Stimulated activated CD4-positive, alpha-beta T cell treated with anti-CD3 and anti-CD28 coated beads, Interleukin-4, amount 100 ng/mL, for 24 hours (primary cell): ENCODE measurements at regions not wholly inside any gene's neighbourhood (a gene's known extent, or its start where the extent isn't known, plus 50 kb on each side); places are given as distances from the start of the nearest gene placed in this dataset.
"Not testable (repeated sequence)": the region's sequence is repeated elsewhere in the genome, so short reads cannot be mapped to it uniquely, and the experiment has no call there.

Source experiments
- DNase-seq: peaks from one replicate; pipeline ENCODE4 v3.0.0-alpha.2; 2020

- no peak for DNase-seq
Observed at GRCh38 chr1:172931761-172932160, 119.0 kb downstream of the TNFSF18 start.

GRCh38 chr1:172932981-172933380, 117.8 kb downstream of the TNFSF18 start:
- no peak for DNase-seq

- DNase-seq: no peak
Observed at GRCh38 chr1:172934417-172934762, 116.4 kb downstream of the TNFSF18 start.

- DNase-seq: no peak
Observed at GRCh38 chr1:172935062-172935592, 115.6 kb downstream of the TNFSF18 start.

DNA sequence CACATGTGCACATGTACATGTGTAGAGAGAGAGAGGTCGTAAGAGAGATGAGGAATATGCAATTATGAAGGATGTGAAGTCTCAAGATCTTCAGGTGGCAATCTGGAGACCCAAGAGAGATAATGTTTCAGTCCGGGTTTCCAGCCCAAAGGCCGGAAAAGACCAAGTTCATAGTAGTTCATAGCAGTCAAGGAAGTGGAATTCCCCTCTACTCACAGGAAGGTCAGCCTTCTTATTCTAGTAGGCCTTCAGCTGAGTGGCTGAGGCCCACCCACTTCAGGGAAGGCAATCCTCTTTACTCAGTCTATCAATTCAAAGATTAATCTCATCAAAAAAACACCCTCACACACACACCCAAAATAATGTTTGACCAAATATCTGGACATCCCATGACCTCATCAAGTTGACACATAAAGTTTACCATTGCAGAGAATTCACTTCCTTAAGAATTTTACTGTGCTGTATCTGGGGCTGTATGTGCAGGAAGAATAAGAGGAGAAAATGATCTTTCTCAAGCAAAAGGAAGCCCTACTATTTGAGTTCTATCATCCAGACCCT, 114.6 kb downstream of the TNFSF18 start:
- no peak for DNase-seq

DNA sequence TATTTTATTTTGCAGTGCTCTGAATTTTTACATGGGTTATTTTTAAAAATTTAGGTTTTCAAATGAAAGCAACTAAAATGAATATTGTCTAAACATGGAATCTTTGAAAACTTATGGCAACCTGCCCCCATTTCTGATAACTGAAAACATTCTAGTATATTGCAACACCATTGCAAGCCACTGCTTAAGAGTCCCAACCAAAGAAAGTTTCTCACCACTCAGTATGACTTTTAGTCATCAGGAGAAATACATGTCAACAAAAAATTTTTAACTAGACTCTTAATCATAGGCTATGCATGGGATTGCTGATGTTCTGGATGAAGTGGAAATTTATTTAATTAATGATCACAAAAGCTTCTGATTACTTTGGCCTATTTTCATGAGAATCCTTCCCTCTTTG, 112.1 kb downstream of the TNFSF18 start:
- no peak for DNase-seq

DNA sequence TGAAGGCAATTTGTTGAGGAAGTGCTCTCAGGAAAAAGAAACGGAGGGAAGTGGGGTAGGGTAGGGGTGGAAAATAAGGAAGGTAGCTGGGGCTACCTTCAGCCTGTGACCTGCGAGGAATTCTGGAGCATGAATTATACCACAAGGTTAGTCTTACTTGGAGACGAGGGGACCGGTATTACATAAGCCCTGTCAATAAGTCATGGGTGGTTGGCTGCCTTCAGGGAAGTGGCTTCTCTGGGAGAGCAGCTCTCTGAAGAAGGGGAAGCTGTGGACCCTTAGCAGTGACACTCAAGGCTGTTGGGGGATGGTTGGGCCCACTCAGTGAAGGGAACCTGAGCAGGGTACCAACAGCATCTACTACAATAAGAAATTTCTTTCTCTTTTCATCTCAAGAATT, 111.3 kb downstream of the TNFSF18 start:
- no peak for DNase-seq

DNA sequence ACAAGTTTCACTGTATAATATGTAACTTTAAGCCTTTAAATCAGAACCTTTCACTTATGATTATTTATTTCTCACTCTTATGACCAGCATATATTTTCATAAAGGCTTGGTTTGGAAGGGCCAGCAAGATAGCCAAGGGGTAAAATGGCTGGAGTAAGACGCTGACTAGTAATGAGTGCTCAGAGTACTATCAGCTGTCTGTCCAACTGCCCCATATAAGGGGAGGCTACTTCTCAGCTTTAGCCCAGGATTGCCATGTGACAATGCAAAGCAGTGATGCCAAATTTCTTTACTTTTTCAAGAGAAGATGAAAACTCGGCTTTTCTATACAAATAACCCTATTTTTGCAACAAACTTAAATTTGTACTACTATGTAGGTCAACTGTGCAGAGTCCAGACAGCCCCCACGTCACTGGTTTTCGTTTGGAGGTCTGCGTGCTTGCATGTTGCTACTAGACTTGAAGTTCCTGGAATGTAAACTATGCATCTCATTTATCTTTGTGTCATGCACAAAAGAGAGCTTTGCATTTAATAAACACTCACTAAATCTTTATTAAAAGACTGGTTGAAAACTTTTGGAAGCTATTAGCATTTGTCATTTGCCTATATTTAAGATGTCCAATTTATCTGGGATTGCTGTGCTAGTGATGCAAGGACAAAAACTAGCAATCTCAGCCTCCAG, 110.4 kb downstream of the TNFSF18 start:
- DNase-seq: no peak

DNA sequence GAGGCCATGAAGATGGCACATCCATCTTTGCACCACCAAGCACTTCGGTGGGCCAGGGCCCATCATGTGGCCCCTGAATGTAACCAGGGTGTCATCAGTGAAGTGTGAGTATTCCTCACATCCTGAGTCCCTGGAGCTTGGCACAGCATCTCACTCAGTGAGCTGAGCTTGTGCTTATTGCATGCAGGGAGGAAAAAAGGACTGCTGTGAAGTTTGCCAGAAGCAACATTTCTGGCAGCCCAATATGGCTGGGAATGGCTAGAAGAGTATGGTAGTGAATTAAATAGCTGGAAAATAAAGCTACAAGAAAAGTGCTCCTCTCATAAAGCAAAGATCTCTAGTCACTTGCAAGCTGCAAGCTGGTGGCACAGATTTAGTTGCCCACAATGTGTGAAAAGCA, 109.3 kb downstream of the TNFSF18 start:
- DNase-seq: no peak

DNA sequence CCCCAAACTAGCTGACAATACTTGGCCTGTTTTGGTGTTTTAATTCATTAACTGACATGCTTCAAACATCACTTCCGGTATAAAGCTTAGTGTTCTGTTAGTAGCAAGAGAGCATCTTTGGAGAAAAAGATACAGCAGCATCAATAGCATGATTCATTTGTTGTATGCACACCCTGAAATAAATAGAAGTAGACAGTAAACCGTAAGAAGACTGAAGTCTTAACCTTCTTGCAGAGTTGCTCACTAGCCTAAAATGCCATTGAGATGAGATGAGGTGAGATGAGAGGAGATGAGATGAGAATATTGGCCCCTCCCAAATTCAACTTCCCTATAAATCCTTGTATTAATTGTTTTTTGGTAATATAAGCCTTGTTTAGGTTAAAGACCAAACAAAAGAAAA, 108.8 kb downstream of the TNFSF18 start:
- DNase-seq: no peak

DNA sequence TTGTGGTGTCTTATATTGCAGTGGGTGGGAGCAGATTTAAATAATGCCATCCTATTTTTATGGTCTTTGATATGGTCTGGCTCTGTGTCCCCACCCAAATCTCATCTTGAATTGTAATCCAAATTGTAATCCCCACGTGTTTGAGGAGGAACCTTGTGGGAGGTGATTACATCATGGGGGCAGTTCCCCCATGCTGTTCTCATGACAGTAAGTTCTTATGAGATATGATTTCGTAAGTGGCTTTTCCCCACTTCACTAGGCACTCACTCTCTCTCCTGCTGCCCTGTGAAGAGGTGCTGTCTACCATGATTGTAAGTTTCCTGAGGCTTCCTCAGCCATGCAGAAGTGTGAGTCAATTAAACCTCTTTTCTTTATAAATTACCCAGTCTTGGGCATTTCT, 107.6 kb downstream of the TNFSF18 start:
- not testable (repeated sequence) for DNase-seq

- DNase-seq: no peak
Observed at GRCh38 chr1:172944931-172945330, 105.8 kb downstream of the TNFSF18 start.

- DNase-seq: no peak
Observed at GRCh38 chr1:172946814-172947507, 103.8 kb downstream of the TNFSF18 start.

DNA sequence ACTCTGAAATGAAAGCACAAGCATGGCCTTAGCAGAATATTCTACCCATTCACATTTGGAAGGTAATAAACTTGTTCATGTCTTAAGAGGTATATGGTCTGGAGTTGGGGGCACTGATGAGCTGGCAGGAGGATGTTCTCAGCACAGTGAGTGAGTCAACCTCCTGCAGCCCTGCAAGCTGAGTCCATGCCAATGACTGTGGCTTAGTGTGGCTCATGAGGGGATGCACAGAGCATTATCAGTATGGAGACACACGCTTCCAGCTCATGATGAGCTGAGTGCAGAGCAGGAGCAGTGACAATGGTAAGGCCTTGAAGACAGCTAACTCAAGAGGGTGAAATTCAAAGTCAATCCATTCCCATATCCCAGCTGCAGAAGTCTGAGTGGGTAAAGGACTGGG, 102.3 kb downstream of the TNFSF18 start:
- peak; percentile 18 for DNase-seq

DNA sequence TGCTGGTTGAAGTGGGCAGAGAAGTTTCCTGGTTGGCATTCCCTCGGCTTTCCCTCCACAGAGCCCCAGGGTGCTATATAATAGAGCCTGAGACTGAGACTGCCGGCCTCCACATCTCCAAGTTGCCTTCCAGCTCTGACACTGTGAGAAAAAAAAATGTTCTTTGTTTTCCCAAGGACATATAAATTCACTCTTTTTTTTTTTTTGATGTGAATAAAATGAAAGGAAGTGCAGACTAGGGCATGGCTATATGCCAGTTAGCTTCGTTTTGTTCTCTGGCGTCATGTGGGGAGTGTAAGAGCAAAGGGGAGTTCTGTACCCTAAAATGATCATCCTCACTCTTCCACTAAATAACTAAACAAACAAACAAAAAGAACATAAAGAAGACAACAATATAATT, 101.6 kb downstream of the TNFSF18 start:
- no peak for DNase-seq

DNA sequence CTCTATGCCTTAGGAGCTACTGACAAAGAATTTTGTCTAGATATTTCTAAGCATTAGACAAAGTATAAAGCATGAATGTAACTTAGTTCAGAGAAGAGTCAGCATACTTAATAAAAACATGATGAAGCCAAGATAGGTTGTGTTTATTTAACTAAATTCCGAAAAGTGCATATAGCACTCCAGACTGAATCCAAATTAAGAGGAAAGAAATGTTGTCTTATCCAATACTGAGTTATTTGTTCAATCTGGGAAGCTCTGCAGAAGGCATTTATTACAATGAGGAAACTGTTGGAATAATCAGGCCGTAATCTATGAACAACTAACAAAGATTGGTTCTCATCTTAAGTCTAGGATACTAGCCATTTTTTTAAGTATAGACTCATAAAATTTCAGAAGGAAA, 100.2 kb downstream of the TNFSF18 start:
- no peak for DNase-seq

GRCh38 chr1:172951730-172952365, 98.9 kb downstream of the TNFSF18 start:
- DNase-seq: no peak

DNA sequence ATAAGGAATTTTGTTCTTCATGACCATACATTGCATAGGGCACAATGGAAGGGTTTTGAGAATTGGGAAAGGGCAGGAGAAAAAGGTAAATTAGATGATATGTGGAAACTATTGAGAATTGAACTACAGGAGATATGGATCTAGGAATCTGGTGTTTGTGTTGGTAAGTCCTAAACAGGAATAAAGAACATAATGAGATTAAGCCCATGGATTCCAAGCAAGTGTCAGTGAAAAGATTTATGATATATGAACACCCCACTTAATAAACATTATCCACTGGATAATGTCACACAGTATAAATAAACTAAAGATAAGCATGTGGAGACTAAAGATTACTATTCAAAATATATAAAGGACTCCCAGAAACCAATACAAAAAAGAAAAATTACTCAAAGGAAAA, 98.2 kb downstream of the TNFSF18 start:
- DNase-seq: no peak

- DNase-seq: no peak
Observed at GRCh38 chr1:172954476-172955150, 96.1 kb downstream of the TNFSF18 start.

DNA sequence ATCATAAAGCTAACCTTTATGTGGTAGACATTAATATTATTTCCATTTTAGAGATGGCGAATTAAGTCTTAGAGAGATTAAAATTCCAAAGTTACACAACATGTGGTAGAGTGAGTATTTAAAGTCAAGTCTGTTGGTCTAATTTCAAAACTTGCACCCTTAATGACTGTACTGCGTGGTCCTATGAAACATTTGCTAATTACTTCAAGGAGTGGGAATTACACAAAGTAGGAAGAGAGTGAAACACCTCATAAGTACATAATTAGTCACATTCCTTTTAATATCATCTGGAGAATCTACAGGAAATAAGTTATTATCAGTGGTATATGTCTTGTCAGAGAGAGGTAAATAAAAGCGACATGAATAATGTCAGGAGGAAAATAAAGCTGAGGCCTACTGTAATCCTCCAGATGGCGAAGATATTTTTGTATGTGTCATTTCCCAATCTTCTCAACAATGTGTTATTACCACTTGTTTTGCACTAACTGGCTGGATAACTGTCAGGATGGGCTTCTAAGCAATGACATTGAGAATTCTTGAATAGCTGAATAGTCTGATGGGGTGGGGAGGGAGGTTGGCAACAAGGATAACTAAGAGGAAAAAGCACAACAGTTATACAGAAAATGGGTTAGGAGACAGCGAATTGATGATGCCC, 95.5 kb downstream of the TNFSF18 start:
- DNase-seq: no peak

- DNase-seq: no peak
Observed at GRCh38 chr1:172956871-172957270, 93.9 kb downstream of the TNFSF18 start.

DNA sequence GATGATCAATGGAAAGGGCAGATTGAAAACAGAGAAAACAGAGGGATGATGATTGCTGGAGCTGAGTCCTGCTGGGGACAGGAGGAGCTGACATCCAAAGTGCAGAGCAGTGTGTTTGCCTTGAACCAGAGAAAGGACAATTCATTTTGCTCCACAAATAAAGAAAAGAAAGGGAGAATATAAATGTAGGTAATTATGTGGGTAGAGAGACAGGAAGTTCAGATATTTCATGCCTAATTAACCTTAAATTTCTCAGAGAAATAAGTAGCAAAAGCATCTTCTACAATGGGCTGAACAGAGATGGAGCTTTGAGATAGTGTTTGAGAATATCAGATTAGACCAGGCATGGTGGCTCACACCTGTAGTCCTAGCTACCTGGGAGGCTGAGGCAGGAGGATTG, 93.2 kb downstream of the TNFSF18 start:
- DNase-seq: no peak

- no peak for DNase-seq
Observed at GRCh38 chr1:172959571-172959970, 91.2 kb downstream of the TNFSF18 start.
